ELR (cell line): ENCODE measurements at regions not wholly inside any gene's neighbourhood (a gene's known extent, or its start where the extent isn't known, plus 50 kb on each side); places are given as distances from the start of the nearest gene placed in this dataset.

Experiments used
- DNase-seq: peaks from one replicate; pipeline ENCODE4 v3.0.0-alpha.2; 2015; ENCODE audit warnings: low read depth

- no peak for DNase-seq
These were observed 322.3 kb downstream of the GBE1 start for GRCh38 chr3:81439108-81439507.

GRCh38 chr3:81437683-81438082 lies 323.8 kb downstream of the GBE1 start:
- DNase-seq = no peak

GRCh38 chr3:81436182-81436581 lies 325.3 kb downstream of the GBE1 start:
- DNase-seq = no peak

- no peak for DNase-seq
These were observed 326.4 kb downstream of the GBE1 start for GRCh38 chr3:81435050-81435449.

- no peak for DNase-seq
These were observed 327.3 kb downstream of the GBE1 start for GRCh38 chr3:81434161-81434560.

- no peak for DNase-seq
These were observed 327.8 kb downstream of the GBE1 start for GRCh38 chr3:81433675-81434074.

- DNase-seq = no peak
These were observed 329.0 kb downstream of the GBE1 start for GRCh38 chr3:81432456-81432855.

GRCh38 chr3:81426826-81427577 lies 334.4 kb downstream of the GBE1 start:
- DNase-seq = no peak

- peak; percentile 79 for DNase-seq
These were observed 336.1 kb downstream of the GBE1 start for GRCh38 chr3:81425198-81425868.

GRCh38 chr3:81419228-81419627 lies 342.2 kb downstream of the GBE1 start:
- peak; percentile 49 for DNase-seq

GRCh38 chr3:81416812-81417211 lies 344.6 kb downstream of the GBE1 start:
- DNase-seq = no peak

GRCh38 chr3:81406318-81406717 lies 355.1 kb downstream of the GBE1 start:
- DNase-seq = no peak

GRCh38 chr3:81395739-81396513 lies 365.5 kb downstream of the GBE1 start:
- DNase-seq = no peak

- DNase-seq = no peak
These were observed 366.6 kb downstream of the GBE1 start for GRCh38 chr3:81394651-81395524.

- DNase-seq = no peak
These were observed 368.2 kb downstream of the GBE1 start for GRCh38 chr3:81393251-81393650.

GRCh38 chr3:81390796-81391195 lies 370.6 kb downstream of the GBE1 start:
- DNase-seq = no peak

GRCh38 chr3:81388191-81388590 lies 373.3 kb downstream of the GBE1 start:
- no peak for DNase-seq

GRCh38 chr3:81382470-81382869 lies 379.0 kb downstream of the GBE1 start:
- DNase-seq = no peak

GRCh38 chr3:81380234-81380633 lies 381.2 kb downstream of the GBE1 start:
- no peak for DNase-seq

GRCh38 chr3:81378552-81379293 lies 382.7 kb downstream of the GBE1 start:
- no peak for DNase-seq

- peak; percentile 3 for DNase-seq
These were observed 385.5 kb downstream of the GBE1 start for GRCh38 chr3:81375921-81376320.
